HG03159 (cell line): ENCODE measurements at regions not wholly inside any gene's neighbourhood (a gene's known extent, or its start where the extent isn't known, plus 50 kb on each side); places are given as distances from the start of the nearest gene placed in this dataset.

Experiments used
- ATAC-seq: cut with Tn5 transposase; IDR thresholded peaks from one replicate; pipeline ENCODE4 v1.9.1; 2021; ENCODE audit warnings: mild to moderate bottlenecking, moderate library complexity; ENCODE audit not compliant: unreplicated experiment

DNA sequence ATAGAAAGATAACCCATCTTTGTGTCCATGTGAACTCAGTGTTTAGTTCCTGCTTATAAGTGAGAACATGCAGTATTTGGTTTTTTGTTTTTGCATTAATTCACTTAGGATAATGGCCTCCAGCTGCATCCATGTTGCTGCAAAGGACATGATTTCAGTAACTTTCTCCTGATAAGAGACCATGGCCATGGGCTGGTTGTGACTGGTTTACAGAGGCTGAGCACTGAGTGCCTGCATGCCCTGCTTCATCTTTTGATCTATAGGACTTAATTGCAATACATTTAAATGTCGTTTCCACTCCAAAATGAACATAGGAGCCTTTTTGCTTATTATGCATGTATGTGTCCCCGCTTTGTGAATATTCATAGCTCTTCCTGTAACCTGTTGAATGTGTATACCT is 101.3 kb upstream of the IGFBP3 start:
- no peak for ATAC-seq

DNA sequence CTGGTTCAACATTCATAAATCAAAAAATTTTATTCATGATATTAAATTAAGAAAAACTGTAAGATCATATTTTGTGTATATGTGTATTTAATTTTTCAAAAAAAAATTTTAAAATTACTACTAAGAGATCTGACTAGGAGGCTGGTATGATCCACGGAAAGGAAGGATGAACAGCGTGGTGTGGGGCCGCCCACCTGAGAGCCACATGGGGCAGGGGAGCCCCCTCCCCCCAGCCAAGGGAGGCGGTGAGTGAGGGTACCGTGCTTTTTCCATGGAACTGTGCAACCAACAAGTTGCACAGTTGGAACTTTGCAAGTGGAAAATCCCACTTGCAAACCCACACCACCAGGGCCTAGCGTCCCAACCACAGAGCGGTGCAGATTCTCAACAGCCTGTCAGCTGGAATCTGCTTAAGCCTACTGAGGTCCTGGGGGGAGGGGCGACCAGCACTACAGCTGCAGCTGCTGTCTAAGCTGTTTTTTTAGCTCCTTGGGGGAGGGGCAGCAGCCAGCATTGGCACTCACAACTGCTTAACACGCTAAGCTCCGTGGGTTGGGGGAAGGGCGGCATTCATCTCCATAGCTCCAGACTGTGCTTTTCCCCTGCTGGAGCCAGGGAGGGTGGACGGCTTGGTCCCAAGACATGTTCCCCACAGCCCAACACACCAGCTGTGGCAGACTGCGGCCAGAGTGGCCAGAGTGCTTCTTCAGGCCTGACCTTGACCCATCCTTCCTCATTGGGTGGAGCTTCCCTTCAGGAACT is 94.2 kb upstream of the IGFBP3 start:
- ATAC-seq, result no peak

DNA sequence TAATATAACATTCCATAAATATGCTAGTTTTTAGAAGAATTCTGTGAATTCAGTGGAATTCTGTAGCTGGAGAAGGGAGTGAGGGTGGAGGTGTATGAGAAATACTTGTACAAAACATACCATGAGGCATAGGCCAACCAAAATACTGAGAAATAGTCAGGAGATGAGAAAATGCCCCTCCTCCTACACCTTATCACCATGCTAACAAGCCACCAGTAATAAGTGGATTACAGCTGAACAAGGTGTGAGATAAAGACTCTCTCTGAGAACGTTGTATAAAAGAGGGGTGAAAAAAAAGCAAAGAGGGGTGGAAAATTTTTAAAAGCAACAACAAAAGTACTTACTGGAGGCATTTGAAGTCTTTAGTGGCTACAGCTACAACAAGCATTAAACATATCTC is 90.4 kb upstream of the IGFBP3 start:
- ATAC-seq, result no peak

DNA sequence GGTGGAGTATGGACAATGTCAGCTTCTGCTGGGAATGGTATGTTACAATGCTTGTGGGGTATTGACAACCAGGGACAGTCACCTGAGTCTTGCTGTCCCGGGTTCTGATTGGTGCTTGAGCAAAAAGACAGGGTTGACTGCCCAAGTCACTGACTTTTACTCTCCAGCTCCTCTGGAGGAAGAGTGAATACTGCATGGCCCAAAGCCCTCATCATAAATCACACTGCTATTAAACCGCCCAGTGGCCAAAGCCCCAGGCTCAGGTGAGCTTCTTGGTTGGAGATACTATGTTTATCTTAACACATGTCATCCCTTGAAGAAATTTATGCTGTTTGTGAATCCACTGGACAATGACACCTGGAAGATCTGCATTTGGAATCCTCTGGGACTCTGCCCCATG is 90.0 kb upstream of the IGFBP3 start:
- ATAC-seq, result no peak

DNA sequence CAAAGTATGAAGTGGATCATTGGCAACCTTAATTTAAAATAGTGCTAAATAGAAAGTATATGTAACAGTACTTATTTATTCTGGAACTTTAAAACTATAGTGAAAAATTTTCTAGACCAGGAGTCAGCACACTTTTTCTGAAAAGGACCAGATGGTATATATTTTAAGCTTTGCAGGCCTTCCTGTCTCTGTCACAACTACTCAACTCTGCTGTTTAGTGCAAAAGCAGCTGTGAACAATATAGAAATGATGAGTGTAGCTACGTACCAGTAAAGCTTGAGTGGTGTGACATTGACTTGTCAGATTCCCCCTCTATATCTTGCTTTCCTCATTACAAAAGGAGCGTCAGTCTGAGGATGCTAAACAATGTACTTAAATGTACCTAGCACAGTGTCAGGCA is 88.1 kb upstream of the IGFBP3 start:
- no peak for ATAC-seq

DNA sequence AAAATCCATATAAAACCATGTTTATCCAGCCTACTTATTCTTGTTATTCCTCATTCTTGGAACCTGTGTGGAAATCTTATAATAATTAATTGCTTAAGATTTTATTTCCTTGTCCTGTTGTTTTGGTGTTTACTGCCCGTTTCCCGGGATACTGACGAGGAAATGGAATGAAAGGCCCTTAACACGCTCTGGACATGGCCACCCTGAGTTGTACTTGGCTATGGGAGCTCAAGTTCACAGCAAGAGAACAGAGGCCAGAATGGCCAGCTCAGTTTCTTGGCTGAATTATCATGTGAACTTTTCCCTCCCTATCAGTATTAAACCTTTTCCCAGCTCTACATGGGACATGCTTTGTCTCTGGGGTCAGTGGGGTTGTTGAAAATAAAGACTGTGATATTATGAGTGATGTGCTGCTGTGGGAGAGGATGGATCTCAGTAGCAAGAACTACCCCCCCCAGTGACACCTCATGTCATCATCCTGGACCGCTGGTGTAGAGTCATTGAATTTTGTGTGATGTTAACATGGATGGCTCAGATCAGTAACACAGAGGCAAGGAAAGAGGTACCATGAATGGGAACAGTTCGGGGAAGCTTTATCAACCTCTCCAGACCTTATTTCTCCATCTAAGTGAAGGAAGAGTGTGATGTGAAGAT is 87.0 kb upstream of the IGFBP3 start:
- no peak for ATAC-seq

DNA sequence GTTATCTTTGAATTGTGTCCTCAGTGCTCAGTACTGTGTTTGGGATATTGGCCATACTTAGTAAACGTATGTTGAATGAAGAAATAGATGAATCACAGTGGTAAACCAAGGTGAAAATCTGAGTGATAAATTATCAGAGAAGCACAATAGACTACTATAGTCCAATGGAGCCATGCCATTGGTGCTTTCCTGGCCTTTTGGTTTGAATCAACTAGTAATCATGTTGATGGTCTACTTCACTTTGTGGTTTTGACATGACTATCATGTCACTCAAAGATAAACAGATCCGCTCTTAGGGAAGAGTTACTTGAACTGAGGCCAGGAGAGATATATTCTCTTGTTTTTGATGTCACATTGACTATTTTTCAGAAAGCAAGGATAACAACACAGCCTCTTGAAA is 86.1 kb upstream of the IGFBP3 start:
- no peak for ATAC-seq

DNA sequence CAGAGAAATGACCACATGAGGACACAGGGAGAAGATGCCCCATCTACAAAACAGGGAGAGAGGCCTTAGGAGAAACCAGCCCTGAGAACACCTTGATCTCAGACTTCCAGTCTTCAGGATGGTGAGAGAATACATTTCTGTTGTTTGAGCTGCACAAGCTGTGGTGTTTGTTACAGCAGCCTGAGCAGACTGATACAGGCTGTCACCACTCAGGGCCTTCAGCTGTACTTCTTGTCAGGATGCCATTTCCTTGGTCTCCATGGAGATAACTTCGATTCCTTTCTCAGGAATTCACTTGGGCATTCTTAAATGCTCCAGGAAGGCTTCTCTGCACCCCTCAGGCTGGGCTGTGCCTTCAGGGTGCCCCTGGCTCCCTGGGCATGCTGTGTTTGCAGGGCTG is 85.7 kb upstream of the IGFBP3 start:
- no peak for ATAC-seq

DNA sequence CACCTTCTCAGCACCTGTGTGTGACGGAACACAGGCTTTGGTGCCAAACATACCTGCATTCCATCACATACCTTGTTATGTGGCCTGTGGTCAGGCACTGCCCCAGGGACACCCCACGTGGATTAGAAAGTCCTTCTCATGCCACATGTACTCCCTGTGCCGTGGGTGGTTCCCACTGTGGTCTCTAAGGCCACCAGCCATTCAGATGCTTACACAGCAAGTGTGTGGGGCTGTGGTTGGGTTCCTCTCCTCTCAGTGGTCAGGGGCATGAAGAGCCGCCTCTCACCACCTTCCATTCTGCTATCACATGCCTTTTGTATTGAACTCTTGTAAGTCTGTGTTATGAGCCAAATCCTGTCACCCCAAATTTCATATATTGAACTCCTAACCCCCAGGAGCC is 85.1 kb upstream of the IGFBP3 start:
- no peak for ATAC-seq

DNA sequence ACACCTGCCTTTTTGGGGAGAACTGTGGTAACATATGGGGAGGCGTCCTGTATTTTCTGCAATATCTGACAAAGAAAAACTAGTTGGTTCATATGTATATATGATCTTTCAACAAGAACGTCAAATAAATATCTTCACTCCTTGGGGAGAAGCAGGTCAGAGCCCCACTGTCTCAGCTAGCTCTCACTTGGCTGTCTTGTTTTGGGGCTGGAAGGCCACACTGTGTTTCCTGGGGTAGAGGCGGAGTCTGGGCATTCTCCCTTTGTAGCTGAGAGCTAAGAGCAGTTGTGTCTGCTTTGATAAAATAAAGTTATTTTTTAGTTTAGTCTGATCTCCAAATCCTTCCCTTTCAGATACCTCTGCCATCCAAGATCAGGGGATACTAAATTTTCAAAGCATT is 83.9 kb upstream of the IGFBP3 start:
- no peak for ATAC-seq

DNA sequence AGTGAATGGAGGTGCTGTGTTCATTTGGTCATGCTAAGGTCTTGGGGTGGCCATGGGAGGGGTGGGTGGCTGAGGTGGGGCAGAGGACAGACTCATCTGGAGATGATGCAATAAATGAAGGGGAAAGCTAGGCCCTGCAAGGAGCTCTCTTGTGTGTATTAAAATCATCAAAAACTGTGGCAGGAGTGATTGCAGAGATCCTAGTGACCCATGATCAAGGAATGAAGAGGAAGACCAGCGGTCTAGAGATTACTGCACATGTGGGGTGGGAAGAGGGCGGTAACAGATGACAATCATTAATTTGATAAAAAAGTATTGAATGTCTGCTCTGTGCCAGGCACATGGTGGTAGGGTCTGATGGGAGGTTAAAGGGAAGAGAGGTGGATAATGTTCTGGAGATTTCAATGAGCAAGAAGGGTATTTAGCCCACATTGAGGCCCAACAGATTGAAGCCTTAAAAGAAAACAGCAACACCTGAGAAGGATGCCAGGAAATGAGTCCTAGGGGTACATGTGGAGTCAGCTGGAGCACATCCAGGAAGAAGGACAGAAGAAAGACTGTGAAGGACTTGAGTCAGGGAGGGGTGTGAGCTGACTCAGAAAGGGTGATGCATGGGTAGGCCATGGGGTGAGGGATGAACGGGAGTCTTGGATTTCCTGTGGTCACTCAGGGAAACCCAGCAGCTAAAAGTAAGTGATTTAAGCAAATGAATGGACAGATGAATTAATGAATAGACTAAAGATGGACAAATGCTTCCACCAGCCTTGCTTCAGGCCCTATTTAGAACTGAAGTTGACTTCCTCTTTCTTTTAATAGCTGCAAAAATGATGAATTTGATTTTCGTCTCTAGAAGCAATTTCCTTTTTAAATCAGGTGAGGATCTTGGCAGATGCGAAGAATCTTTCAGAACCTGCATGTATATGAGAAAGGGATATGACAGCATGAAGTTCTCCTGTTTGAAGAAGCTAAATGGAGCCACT is 83.1 kb upstream of the IGFBP3 start:
- no peak for ATAC-seq

DNA sequence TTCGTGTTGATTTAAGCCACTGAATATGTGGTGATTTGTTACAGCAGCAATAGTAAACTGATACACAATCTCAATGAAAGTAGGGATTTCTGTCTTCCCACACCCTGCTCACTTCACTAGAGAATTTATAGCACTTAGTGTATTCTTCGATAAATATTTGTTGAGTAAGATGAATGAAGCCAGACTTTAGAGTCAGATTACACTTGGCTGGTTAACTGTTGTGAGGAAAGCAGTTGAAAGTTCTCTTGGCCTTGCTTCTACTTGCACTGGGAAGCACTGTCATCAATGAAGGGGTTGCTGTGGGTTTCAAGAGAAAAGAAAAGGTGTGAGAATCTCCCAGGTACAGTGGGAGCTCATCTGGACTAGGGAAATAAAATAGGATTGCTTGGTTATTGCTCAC is 82.1 kb upstream of the IGFBP3 start:
- no peak for ATAC-seq

DNA sequence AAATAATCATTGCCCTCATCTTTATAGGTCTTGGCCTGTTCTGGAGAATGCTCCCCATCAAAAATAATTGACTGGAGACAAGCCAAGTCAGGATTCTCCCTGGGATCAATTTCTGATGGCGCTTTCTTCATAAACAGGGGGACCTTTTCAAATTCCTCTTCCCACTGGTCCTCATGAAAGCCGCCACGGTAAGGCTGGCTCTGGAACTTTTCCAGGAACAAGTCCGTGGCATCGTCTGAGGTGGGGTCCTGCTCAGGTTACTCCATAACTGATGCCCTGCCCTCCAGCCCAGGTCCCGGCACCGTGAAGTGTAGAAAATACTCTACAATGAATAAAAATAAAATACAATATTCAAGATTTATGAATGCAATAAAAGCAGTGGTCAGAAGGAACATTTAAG is 79.4 kb upstream of the IGFBP3 start:
- ATAC-seq, result no peak

DNA sequence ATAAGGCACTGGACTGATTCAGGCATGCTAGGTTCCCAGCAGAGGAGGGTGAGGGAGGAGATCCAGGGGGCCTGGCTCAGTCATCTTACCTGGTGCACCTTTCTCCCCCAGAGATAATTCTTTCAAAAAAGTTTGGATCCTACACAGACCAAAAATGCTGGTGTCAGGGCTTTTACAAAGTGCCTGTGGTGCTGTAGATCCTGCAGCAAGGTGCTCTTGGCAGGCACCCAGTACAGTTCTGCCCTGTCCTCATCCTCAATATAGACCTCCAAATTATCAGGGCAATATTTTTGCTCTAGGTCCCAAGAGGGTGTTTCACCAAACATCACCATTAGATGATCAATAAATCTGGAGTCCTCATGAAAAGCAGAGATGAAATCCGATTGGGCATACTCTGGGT is 78.5 kb upstream of the IGFBP3 start:
- no peak for ATAC-seq

DNA sequence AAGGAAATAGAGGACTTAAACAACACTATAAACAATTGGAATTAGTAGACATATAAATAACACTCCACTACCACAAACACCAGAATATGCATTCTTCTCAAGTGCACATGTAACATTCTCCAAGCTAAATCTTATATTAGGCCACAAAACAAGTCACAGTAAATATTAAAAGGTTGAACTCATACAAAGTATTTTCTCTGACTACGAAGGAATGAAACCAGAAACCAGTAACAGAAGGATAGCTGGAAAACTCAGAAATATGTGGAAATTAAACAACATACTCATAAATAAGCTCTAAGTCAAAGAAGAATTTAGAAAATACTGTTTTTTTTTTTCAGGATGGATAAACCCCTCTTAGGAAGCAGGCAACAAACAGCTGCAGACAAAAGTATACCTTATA is 77.4 kb upstream of the IGFBP3 start:
- no peak for ATAC-seq

DNA sequence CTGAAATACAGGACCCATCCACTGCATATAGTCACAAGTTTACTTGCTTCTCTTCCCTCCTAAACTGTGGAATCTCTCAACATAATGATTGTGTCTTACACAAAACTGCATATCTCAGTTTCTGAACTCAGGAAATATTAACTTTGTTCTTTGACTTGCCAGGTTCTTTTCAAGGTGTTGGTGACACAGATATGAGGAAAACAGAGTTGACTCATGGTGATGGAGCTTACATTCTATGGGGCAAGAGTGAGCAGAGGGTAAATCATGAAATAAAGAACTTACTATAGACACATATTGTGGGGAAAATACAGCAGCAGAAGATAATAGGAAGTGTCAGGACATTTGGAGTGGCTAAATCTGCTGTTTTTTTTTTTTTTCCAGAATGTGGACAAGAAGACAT is 72.5 kb upstream of the IGFBP3 start:
- ATAC-seq, result no peak

DNA sequence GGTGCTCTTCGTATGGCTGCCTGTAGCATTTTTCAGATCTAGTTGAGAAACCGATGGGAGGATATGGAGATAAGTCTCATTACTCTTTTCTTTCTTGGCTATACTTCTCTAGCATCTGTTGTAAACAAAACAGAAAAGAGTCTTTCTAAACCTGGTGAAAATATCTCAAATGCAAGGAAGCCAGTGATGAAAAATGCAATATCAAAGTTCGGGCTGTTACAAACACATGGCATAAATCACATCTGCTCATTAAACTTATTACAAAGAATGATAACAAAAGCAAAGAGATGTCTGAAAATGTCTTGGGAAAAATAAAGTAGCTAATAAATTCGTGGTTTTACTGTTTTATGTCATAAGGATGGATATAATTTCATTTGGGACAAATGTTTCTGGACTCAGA is 71.8 kb upstream of the IGFBP3 start:
- ATAC-seq, result no peak

DNA sequence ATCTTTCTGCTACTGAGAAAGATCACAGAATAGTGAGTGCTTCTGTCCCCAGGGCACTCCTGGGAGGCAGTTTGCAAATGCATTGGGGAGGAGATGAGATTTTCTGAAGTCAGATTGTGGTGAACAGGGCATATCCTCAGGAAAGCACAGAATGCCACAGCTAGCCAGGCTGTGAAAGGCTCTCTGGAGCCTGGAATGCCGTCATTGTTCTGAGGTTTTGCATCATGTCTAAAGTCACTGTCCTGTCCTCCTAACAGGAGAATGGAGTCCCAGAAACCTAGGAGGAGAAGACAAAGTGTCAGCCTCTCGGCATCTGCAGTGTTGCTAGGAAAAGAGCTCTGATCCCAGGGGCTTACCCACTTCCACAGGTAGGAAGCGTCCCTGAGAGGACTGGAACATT is 69.2 kb upstream of the IGFBP3 start:
- no peak for ATAC-seq

DNA sequence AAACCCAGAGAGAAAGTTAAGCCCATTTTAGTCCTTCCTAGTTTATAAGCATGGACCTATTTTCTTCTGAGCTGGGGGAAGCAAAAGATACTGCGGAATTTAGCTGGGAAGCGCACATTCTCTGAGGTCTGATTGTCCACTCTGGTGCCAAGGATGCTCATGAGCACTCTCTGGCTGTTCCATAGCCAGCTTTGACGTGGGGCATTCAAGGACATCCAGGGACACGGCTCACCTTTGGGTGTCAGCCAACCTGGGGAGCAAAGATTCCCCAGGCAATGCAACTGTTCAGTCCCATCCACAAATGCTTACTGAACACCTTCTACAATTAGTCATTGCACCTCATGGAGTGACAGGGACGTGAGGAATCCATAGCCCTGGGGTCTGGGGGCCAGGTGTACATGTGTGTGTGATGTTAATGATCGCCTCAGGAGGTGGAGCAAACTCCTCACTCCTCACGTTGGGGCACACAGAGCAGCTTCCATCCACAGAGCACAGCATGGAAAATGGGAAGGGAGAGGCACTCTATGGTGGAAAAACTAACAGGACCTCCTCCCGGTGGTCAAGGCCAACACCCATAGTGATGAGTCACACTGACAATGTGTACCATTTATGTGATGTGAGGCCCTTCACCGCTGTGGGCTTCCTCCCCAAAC is 67.5 kb upstream of the IGFBP3 start:
- no peak for ATAC-seq

DNA sequence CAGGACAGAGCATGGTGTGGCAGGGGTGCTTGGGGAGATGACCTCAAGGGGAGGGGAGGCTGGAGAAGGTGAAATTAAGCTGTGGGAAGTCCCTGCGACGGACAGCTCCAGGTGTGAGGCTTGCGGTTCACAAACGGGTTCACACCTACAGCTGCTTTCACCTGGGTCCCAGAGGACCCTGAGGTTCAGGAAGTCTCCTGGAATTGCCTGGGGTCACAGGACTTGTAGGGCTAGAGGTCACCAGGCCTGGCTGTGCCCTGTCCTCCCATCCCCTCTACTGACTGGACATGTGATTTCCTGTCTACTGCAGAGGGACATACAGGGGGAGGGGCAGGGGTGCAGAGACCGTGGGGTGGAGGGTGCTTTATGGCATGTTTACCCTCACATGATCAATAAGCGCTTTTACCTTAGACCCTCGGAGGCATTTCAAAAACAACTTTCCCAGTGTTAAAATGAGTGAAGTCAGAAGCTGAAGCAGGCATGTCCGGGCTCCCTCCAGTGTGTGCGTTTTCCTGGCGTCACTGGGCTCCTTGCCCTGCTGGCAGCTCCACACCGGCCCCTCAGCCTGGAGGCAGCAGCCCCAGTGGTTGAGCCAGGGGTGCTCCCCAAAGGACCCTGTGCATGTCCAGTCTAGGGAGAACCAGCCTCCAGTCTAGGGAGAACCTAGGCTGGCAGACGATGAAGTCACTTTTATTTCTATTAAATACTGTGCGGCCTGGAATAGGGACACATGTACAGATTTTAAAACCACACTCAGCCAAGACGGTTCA is 66.6 kb upstream of the IGFBP3 start:
- ATAC-seq, result no peak
